ENCODE measurements at regions not wholly inside any gene's neighbourhood (a gene's known extent, or its start where the extent isn't known, plus 50 kb on each side); places are given as distances from the start of the nearest gene placed in this dataset.

DNA sequence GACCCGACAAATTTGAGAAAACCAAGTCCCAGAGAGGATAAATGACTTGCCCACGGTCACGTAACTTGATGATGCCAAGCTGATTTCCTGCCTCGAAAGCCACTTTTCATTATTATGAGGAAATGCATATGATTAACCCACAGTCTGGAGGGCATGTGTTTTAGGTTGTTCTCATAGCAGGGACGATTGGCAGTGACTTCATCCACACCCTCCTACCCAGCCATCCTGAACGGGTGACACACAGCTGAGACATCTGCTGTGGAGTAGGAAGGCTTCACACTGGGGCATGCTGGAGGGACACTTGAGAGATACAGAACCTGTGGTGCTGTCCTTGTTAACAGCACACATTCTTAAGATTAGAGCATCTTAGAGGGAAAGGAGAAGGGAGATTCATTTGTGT, 65.4 kb upstream of the WDFY2 start:
- DNase-seq, result peak in 1 of 2 donors; percentile 7

GRCh38 chr13:51519771-51520216, 64.5 kb upstream of the WDFY2 start:
- DNase-seq, result no peak

- no peak for DNase-seq
Measured at GRCh38 chr13:51520524-51520923, 63.7 kb upstream of the WDFY2 start.

- DNase-seq, result peak; percentile 3 to 11
Measured at GRCh38 chr13:51523082-51523518, 61.2 kb upstream of the WDFY2 start.

DNA sequence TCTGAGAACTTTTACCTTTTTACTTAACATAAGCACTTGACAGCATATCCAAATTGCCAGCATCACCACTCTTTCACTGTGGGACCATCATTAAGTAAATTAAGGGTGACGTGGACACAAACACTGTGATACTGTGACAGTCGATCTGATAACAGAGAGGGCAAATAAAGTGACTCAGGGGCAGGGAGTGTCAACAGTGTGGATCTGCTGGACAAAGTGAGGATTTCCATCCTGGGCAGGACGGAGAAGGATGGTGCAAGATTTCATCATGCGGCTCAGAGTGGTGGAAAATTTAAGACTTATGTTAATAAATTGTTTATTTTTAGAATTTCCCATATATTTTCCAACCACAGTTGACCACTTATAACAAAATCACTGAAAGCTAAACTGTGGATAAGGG, 60.0 kb upstream of the WDFY2 start:
- DNase-seq, result no peak

DNA sequence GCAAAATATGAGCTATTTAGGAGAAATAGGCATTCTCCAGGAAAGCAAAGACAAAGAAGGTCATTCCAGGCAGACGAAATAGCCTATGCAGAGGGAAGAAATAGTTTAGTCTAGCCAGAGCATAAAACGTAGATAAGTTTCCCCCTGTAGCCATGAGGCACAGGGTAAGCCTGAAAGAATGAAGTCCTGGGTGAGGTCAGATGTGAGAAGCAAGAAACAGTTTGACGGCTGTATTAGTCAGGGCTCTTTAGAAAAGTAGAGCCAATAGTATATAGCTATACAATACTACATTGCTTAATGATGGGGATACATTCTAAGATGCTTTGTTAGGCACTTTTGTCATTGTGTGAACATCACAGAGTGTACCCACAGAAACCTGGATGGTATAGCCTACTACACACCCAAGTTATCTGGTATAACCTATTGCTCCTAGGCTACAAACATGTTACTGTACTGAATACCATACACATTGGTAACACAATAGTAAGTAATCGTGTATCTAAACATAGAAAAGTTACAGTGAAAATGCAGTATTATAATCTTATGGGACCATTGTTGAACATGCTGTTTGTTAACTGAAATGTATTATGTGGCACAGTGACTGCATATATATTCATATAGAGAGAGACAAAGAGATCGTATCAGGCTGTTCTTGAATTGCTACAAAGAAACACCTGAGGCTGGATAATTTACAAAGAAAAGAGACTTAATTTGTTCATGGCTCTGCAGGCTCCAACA, 59.3 kb upstream of the WDFY2 start:
- no peak for DNase-seq

GRCh38 chr13:51525567-51526167, 58.6 kb upstream of the WDFY2 start:
- DNase-seq, result no peak

DNA sequence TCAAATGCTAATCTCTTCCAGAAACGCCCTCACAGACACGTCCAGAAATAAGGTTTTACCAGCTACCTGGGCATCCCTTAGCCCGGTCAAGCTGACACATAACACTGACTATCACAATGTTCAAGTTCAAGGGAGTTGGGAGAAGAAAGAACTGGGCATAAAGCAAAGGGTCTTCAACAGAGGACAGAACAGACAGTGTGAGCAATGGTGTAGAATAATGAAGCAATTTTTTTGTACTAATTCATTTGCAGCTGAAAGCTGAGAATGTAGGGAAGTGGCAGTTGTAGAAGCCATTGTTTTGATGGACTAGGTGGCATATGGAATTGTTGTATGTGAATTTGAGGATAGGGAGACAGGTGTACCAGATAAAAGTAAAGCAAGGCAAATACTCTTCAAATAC, 58.1 kb upstream of the WDFY2 start:
- no peak for DNase-seq

GRCh38 chr13:51532736-51533197, 51.5 kb upstream of the WDFY2 start:
- DNase-seq, result no peak

- peak; percentile 5 to 28 for DNase-seq
Measured at GRCh38 chr13:51534041-51534817, 50.0 kb upstream of the WDFY2 start.

Measured in activated CD4-positive, alpha-beta T cell treated with anti-CD3 and anti-CD28 coated beads for 4 hours (primary cell).